Activated CD8-positive, alpha-beta memory T cell treated with anti-CD3 and anti-CD28 coated beads, Interleukin-2, amount 50 U/mL, for 4 hours (primary cell): ENCODE measurements at regions not wholly inside any gene's neighbourhood (a gene's known extent, or its start where the extent isn't known, plus 50 kb on each side); places are given as distances from the start of the nearest gene placed in this dataset.
"Not testable (repeated sequence)": the region's sequence is repeated elsewhere in the genome, so short reads cannot be mapped to it uniquely, and the experiment has no call there.

Source experiments
- DNase-seq: peaks from one replicate; pipeline ENCODE4 v3.0.0-alpha.2; 2020

DNA sequence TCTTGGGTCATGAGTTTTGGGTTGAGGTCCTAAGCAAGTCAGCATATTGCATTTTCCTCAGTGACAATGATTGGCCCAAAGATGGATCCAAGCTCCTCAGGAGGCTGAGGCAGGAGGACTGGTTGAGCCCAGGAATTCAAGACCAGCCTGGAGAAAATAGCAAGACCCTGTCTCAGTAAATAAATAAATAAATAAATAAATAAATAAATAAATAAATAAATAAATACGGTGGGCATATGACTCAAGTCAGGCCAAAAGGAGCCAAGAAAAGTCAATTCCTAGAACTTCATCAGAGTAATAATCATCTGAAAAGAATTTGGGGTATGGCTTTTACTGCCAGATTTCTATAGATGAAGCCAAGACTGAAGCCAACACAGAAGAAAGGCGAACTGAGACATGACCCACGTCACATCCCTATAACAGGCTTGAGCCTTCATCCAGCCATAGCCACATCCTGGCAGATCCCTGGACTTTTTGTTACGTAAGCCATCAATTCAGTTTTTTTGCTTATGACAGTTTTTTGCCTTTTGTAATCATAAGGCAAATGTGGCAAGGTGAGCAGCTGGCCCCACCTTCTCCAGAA is 88.5 kb upstream of the NFASC start:
- DNase-seq = no peak

DNA sequence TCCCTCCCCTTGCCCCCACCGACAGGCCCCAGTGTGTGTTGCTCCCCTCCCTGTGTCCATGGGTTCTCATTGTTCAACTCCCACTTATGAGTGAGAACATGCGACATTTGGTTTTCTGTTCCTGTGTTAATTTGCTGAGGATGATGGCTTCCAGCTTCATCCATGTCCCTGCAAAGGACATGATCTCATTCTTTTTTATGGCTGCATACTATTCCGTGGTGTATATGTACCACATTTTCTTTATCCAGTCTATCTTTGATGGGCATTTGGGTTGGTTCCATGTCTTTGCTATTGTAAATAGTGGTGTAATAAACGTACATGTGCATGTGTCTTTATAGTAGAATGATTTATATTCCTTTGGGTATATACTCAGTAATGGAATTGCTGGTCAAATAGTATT is 85.6 kb upstream of the NFASC start:
- not testable (repeated sequence) for DNase-seq

DNA sequence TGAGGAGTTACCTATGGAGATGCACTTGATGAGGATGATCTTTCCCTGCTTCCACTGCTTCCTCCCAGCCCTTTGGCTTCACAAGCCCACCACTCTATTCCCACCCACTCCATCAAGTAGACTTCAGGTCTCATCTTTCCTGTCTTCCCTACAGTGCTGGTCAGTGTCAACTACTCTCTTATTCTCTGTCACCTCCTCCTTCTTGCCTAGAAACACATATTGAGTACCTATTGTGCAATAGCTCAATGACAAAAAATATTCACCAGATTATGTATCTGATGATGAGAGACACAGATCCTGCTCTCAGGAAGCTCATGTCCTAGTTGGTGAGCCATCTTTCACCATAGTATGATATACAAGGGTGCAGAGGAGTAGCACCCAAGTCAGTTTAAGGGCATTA is 82.2 kb upstream of the NFASC start:
- DNase-seq = no peak

DNA sequence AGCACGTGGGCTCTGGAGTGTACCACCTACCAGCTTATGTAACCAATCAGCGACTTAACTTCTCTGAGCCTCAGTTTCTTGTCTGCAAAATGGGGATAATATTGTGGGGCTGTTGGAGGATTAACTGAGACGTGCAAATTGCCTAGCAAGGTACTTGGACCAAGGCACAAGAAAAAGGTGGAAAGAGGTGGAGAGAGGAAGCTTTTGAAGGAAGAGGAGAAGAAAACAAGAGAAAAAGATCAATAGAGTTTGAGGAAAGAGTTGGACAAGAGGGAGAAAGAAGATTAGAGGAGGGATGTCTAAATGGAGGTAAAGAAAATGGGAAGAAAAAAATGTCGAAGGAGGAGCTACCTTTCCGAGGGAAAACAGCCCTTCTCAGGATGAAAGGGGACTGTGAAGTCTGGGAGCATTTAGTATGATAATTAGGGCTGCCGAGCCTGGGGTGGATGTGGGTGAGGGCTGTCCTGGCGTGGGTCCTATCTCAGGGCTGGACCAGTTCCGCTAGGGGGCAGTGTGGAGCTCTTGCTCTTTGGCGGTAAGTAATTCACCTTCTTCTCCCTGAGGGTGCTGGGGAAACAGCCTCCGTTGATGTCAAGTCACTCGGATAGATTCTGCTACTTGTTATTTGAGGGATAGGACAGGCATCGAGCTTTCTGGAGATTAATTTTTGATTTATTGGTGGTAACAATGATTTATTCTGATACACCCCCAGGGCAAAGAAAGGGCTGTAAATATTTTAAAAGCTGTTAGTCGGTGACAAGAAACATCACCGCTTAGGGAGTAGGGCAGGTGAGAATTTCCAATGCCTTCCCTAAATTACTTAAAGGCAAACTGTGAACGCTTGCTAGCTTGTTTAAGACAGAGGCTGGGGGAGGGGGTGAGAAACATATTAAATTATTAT is 79.0 kb upstream of the NFASC start:
- DNase-seq = peak; percentile 86

GRCh38 chr1:204792354-204792692 is 78.3 kb upstream of the NFASC start:
- no peak for DNase-seq

DNA sequence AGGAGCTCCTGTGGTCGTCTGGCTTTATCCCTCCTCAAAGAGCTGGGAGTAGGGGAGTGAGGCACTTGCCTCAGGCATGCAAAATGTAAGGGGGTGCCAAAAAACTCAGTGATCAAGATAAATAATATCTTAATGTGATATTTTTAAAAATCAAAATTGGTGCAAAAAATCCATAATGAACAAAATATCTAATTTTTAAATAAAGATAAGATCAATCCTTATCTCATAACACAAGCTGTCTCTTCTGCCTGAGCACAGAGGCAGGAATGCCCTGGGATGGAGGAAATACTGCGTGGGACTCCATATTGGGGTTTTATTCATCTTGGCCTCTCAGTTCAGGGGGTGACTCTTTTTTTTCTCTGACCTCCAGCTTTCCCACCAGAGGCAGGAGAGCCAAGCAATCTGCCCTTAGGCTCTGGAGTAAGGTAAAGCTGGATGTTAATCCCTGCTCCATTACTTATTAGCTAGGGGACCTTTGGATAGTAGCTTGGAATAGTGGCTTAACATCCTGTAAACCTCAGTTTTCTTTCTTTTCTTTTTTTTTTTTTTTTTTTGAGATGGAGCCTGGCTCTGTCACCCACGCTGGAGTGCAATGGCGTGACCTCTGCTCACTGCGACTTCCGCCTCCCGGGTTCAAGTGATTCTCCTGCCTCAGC is 77.3 kb upstream of the NFASC start:
- no peak for DNase-seq

DNA sequence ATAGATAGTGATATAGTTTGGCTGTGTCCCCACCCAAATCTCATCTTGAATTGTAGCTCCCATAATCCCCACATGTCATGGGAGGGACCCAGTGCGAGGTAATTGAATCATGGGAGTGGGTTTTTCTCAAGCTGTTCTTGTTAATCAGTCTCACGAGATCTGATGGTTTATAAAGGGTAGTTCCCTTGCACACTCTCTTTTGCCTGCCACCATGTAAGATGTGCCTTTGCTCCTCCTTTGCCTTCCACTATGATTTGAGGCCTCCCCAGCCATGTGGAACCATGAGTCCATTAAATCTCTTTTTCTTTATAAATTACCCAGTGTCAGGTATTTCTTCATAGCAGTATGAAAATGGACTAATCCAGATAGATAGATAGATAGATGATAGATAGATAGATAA is 73.8 kb upstream of the NFASC start:
- DNase-seq = not testable (repeated sequence)

DNA sequence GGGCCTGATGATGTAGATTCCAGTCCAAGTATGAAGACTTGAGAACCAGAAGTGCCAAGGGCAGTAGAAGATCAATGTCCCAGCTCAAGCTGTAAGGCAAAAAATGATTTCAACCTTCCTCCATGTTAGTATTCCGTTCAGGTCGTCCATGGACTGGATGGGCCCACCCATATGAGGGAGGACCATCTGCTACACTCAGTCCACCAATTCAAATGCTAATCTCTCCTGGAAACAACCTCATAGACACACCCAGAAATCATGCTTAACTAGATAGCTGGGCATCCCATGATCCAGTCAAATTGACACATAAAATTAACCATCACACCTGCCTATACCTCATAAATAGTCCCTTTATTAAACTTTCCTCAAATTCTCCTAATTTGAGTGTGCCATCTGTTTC is 73.3 kb upstream of the NFASC start:
- no peak for DNase-seq

DNA sequence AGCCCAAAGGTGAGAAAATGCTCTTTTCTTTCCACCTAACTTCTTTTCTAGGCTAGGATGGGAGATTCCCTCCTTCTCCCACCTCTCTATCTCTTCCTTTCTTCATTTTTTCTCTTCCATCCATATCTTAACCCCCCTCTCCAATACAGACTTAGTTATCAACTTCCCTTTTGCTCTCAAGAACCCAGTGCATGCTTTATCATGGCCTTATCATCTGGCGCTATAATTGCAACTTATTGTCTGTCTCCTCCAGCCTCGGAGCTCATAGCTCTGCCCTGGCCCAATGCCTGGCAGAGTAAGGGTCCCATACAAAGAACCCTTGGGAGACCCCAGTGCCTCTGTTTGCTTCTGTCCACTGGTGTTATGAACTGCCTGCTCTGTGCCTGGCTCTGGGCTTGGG is 71.0 kb upstream of the NFASC start:
- no peak for DNase-seq

DNA sequence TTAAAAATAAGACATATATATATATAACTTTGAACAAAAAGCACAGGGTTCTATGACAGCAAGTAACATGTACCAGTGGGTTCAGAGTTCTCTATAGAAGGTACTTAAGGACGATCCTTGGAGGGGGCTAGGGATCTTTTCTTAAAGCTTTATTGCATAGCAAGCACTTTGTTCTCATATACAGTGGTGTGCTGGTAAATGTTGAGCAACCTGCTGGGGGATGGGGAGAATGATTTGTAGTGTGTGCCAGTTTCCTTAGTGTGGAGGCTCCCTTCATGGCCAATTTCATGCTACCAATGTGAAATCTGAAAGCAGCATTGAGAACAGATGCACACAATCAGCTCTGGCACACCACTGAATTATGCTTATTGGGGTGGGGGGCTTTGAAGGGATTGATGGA is 69.5 kb upstream of the NFASC start:
- no peak for DNase-seq

DNA sequence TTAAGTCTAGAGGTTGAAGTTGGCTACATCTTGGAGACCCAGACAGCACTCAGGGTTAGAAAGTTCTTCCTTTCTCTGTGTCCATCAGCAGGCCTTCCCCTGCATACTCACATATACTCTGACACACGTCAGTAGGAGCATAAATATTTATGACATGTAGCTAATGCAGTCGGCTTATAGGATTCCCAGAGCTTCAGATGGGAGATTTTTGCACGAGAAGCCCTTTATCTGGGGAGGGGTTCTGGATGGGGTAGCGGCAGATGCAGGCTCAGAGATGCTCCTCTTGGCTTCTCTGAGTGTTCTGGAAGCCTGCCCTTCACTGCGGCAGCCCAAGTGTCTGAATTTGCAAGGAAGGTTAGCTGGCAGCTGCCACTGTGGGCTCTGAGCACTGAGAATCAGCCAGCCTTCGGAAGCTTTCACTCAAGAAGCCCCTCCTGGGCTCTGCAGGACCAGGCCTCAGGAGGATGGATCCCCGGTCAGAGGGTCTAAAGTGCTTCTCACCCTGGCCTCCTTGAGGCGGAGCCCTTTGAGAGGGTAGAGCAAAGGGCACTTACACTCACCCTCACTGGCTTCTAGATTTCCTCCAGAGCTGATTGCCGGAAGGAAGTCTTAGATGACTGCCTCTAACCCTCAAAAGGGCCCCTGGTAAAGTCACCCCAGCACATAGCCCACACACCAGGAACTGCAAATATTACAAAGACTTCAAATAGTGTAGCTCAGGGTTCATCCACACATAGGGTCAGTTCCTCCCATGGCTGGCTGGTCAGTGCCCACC is 68.1 kb upstream of the NFASC start:
- DNase-seq = no peak

- no peak for DNase-seq
These were observed 67.1 kb upstream of the NFASC start for GRCh38 chr1:204803607-204804006.

DNA sequence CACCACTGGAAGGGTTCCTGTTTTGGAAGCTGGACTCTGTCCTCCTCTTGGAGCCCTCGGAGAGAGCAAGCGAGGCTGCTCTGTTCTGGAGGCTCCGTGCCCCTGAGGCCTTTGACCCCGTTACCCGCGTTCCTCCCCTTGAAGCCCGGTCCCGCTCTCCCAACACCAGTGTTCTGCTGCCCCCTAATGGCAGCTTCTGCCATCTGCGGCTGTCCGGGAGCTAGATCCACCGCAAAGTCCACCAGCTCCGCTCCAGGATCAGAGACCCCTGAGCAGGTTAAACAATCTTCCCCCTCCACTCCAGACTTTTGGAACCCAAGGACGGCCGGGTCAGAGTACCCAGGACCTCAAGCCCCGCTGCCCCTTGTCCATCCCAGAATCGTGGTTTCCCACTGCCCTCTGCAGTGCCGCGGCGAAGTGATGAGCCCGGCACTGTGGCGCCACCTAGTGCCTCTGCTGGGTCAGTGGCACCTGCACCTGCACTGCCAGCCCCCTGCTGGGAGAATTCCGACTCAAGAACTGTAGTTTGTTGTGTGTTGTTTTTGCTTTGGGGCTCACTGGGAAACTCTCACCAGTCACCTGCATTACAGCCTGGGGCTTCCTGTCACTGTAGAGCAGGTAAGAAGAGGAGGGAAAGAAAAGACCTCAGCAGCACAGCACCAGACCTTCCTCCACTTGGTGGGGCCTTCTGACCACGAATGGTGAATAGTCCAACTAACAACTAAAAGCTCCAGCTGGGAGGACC is 63.5 kb upstream of the NFASC start:
- peak; percentile 82 for DNase-seq

GRCh38 chr1:204809488-204809887 is 61.2 kb upstream of the NFASC start:
- DNase-seq = no peak

- DNase-seq = no peak
These were observed 57.8 kb upstream of the NFASC start for GRCh38 chr1:204812842-204813241.

- DNase-seq = no peak
These were observed 57.1 kb upstream of the NFASC start for GRCh38 chr1:204813522-204813921.

DNA sequence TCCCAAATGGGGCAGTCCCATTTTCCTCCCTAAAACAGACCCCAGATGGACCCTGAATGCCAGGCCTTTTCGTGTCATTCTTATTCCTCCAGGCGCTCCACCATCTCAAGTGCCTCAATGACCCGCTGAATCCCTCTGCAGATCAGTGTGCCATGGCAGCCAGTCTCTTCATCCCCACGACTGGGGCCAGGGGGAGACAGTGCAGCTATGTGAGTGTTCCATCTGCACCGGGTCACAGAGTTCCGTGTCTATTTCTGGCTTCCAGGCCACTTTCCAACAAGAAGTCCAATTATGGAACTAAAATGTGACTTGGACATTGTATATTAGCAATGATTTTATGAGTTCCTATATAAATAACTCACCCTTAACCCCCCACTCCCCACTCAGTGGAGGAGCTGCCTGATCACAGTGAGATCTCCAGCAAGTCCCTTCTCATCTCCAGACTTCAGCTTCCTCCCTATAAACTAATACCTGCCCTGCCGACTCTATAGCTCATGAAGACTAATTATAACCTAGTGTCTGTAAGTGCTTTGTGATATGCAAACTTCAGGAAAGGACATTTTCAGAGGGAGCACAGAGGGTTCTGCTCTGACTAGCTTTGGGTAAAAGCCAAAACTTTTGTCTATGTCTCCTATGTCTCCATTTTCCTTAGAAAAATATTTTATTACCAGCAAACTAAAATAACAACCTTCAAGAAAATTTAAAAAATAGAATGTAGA is 56.3 kb upstream of the NFASC start:
- no peak for DNase-seq

GRCh38 chr1:204817341-204817740 is 53.3 kb upstream of the NFASC start:
- DNase-seq = no peak

DNA sequence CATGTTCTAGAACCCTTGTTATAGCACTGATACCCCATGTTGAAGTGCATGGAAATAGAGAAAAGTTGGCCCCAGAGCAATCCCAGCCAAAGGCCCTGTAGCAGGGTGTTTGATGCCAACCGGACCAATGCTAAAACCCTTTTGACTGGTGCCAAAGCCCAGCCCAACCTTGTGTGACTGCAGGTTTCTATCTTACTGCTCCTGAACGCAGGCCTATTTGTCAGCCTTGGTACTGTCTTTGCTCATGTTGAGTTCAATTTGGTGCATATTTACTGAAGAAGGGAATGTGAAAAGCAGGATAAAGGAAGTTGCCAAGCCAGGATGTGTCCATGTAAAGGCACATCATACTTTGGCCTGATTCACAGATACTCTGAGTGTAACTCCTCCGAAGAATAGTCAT is 51.7 kb upstream of the NFASC start:
- DNase-seq = no peak

GRCh38 chr1:204819495-204819894 is 51.2 kb upstream of the NFASC start:
- no peak for DNase-seq
